ENCODE measurements at regions not wholly inside any gene's neighbourhood (a gene's known extent, or its start where the extent isn't known, plus 50 kb on each side); places are given as distances from the start of the nearest gene placed in this dataset.

DNA sequence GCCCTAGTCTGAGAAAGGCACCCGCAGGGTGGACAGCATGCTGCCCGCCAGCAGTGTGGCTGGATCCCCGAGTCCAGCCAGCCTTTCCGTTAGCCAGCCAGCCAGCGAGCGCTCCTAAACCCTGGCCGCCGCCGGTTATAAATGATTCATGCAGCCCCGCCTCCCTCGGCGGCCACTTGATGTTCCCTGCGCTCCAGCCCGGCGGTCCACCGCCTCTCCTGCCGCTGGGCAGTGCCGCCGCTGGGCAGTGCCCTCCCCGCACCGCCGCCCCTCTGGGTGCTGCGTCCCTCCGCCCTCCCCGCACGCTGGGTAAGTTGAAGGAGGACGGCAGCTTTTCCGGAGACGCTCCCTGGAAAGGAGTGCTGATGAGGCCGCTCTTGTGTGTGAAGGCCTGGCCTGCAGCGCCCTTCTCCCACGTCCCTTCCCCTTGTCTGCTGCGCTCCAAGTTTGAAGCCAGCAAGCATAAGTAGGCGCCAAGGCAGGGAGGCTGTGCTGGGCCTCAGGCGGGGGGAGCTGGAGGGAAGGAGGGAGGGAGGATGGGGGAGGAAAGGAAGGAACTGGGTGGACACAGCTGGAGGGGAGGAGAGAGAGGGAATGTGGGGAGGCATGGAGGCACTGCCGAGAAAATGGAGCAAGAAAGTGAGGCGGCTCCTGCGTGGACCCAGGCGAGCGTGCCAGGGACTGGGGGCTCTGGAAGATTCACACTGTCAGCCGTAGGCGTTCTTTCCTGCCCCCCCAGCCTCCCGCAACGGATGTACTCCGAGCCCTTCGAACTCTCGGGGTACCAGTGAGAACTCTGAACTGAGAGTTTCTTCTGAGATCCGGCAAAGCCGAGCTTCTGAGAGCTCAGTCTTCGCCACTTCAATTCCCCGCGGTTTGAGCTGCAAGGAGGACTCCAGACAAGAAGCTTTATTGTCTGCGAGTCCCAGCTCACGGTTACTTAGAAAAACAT is 131.9 kb downstream of the GLI2 start:
- TF ChIP-seq SMAD1 (CRISPR knock-in tag; IDR thresholded peaks at IDR 0.05; ENCODE audit: borderline replicate concordance, low read depth) (no peak), NCOA2 (CRISPR knock-in tag; IDR thresholded peaks at IDR 0.05) (no peak), RAD21 (CRISPR knock-in tag; IDR thresholded peaks at IDR 0.05) (no peak), JUND (CRISPR knock-in tag; IDR thresholded peaks at IDR 0.05) (no peak)
- TF ChIP-seq, protein P1, sequence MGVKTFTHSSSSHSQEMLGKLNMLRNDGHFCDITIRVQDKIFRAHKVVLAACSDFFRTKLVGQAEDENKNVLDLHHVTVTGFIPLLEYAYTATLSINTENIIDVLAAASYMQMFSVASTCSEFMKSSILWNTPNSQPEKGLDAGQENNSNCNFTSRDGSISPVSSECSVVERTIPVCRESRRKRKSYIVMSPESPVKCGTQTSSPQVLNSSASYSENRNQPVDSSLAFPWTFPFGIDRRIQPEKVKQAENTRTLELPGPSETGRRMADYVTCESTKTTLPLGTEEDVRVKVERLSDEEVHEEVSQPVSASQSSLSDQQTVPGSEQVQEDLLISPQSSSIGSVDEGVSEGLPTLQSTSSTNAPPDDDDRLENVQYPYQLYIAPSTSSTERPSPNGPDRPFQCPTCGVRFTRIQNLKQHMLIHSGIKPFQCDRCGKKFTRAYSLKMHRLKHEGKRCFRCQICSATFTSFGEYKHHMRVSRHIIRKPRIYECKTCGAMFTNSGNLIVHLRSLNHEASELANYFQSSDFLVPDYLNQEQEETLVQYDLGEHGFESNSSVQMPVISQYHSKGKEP (CRISPR knock-in tag; IDR thresholded peaks at IDR 0.05), result no peak
- TF ChIP-seq, protein P2, sequence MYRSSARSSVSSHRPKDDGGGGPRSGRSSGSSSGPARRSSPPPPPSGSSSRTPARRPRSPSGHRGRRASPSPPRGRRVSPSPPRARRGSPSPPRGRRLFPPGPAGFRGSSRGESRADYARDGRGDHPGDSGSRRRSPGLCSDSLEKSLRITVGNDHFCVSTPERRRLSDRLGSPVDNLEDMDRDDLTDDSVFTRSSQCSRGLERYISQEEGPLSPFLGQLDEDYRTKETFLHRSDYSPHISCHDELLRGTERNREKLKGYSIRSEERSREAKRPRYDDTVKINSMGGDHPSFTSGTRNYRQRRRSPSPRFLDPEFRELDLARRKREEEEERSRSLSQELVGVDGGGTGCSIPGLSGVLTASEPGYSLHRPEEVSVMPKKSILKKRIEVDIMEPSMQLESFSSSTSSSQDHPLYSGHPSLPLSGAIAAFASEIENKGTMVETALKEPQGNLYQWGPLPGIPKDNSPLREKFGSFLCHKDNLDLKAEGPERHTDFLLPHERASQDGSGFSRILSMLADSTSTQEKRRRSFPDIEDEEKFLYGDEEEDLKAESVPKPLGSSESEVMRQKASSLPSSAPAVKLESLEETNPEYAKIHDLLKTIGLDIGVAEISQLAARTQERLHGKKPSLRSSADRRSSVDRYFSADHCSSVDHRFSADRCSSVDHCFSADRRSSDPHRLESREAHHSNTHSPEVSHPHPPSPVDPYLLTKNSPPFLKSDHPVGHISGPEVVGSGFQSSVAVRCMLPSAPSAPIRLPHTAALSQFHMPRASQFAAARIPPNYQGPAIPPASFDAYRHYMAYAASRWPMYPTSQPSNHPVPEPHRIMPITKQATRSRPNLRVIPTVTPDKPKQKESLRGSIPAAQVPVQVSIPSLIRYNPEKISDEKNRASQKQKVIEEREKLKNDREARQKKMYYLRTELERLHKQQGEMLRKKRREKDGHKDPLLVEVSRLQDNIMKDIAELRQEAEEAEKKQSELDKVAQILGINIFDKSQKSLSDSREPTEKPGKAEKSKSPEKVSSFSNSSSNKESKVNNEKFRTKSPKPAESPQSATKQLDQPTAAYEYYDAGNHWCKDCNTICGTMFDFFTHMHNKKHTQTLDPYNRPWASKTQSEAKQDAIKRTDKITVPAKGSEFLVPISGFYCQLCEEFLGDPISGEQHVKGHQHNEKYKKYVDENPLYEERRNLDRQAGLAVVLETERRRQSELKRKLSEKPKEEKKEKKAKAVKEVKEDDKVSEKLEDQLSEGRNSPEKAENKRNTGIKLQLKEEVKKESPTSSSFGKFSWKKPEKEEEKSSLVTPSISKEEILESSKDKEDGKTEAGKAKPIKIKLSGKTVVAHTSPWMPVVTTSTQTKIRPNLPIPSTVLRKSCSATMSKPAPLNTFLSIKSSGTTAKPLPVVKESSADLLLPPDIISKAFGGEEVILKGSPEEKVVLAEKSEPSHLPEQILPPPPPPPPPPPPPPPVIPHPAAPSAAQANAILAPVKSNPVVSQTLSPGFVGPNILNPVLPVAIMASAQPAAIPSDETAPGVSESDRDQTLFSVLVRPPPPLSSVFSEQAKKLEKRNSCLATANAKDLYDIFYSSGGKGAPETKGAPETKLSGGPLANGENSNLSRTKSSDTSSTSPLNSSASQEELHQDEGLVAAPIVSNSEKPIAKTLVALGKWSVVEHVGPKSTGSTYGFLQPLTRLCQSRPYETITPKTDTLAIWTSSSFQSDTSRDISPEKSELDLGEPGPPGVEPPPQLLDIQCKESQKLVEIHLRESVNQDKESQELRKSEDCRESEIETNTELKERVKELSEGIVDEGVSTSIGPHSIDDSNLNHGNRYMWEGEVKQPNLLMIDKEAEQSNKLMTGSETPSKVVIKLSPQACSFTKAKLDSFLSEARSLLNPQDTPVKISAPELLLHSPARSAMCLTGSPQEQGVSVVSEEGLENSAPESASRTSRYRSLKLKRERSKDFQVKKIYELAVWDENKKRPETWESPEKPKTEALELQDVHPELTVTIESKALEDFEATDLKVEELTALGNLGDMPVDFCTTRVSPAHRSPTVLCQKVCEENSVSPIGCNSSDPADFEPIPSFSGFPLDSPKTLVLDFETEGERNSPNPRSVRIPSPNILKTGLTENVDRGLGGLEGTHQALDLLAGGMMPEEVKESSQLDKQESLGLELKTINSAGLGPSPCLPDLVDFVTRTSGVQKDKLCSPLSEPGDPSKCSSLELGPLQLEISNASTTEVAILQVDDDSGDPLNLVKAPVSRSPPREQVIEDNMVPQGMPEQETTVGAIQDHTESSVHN (CRISPR knock-in tag; IDR thresholded peaks at IDR 0.05), result no peak

All from HepG2 (cell line).